Tongue (tissue), 1 donor: ENCODE measurements at regions not wholly inside any gene's neighbourhood (a gene's known extent, or its start where the extent isn't known, plus 50 kb on each side); places are given as distances from the start of the nearest gene placed in this dataset.

Experiments used
- DNase-seq: peaks from one replicate; pipeline ENCODE4 v3.0.0-alpha.2; 2015

DNA sequence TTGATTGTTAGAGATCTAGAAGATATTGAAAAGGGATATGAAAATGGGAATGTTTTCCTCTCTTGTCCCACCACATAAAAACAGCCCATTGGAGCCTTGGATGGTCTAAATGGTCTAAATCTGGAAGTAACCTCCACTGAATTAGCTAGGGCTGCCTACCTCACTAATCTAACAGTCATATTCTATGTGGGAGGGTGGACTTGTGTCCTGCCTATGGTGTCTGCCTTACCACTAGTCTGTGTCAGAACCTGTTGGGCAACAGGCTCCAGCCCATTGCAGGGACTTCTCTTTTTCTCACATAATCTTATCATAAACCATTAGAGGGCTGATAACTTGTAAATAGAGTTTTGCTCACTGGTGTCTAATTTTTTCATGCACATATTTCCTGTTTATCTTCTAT, 548.8 kb upstream of the CDH18 start:
- no peak for DNase-seq

- no peak for DNase-seq
Measured at GRCh38 chr5:20536341-20536740, 548.3 kb upstream of the CDH18 start.

DNA sequence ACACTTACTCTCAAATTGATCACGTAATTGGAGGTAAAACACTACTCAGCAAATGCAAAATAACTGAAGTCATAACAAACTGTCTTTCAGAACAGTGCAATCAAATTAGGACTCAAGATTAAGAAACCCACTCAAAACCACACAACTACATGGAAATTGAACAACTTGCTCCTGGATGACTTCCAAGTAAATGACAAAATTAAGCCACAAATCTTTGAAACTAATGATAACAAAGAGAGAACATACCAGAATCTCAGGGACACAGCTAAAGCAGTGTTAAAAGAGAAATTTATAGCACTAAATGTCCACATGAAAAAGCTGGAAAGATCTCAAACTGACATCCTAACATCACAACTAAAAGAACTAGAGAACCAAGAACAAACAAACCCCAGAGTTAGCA, 540.5 kb upstream of the CDH18 start:
- DNase-seq, result no peak

GRCh38 chr5:20524991-20525529, 537.1 kb upstream of the CDH18 start:
- peak; percentile 13 for DNase-seq

GRCh38 chr5:20522905-20523482, 535.0 kb upstream of the CDH18 start:
- DNase-seq, result no peak

- DNase-seq, result no peak
Measured at GRCh38 chr5:20515606-20516005, 527.6 kb upstream of the CDH18 start.

- DNase-seq, result no peak
Measured at GRCh38 chr5:20514145-20514544, 526.1 kb upstream of the CDH18 start.

DNA sequence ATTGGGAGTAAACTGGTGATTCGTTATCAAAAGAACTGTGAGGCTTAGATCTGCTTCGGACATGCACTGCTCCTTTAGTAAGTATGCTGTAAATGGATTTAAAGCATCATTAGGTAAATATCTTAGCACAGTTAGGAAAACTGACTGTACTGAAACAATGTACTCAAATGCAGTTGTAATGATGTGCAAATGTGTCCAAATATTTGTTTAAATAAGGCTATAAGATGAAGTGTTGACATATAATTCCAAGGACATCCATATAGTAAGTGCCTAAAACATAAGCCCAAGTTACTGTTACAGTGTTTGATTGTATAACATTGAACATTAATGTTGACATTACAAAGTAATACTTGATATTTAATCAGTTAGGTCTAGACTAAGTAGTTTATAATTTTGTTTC, 512.5 kb upstream of the CDH18 start:
- DNase-seq, result no peak

DNA sequence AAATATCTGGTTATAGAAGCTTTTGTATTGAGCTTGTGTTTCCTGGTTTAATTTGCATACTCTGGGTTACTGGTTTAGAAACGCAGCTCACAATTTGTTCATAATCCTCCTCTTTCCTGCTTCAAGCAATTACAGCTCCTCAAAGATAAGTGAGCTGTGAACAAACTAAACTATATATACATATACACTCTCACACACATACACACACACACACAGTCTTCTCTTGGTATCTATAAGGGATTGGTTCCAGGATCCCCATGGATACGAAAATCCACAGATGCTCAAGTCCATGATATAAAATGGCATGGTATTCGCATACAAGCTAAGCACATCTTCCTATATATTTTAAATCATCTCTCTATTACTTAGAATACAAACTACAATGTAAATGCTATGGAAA, 510.9 kb upstream of the CDH18 start:
- no peak for DNase-seq

DNA sequence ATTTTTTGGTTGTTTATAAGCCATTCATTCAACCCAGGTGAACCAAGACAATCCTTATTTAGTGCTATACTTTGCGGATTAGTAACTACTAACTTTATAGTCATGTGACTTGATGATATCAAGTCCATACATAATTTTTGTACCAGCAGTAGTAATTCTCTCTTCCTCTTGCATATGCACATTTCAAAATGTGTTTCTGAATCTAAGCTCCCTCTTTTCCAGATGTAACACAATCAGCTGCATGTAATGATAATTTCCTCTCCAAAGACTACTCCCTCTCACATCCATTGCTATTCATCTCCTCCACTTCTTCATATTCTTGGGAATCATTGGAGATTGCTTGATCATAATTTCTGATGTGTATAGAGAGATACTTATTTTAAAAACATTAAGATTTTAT, 510.1 kb upstream of the CDH18 start:
- no peak for DNase-seq

DNA sequence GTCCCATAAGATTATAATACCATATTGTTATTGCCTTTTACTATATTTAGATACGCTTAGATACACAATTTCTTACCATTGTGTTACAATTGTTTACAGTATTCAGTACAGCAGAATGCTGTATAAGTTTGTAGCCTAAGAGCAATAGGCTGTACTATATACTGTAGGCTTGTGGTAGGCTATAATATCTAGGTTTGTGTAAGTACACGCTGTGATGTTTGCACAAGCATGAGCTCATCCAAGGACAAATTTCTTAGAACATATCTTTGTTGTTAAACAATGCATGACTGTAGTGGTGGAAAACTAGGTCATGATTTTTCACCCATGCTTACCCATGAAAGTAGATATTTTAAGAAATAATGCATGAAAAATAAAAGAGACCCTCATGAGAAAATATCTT, 509.4 kb upstream of the CDH18 start:
- no peak for DNase-seq

DNA sequence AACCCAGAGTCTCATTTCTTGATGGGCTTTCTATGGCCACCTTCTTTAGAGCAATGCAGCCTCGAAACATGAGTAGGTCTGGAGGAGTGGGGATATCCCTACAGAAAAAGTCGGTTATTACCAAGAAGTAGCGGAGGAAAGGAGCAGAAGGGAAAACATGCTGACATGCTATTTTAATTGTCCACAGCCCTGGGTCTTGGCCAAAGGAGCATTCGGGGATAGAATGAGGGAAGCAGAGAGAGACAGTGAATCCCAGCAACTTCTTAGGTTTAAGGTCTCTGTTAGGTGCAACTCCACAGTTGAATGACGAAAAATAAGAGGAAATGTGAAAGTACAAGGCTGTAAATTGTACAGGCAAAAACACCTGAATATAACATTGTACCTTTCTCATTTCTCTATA, 506.7 kb upstream of the CDH18 start:
- DNase-seq, result no peak

- DNase-seq, result no peak
Measured at GRCh38 chr5:20486826-20487225, 498.8 kb upstream of the CDH18 start.

DNA sequence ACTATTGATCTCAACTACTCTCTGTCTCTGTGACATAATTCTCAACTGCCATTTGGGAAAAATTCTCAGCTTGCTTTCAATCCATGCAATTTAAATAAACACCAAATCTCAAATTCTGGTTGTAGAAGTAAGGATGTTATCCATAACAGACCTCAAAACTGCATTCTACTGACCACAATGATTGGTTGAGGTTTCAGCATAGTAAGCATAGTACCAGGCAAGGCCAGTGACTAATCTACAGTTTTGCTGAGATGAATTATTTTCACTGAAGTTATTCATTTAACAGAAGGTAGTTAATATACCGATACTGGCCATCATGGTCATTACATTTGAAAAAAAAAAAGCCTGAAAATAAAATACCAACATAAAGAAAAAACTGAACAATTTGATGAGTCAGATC, 488.0 kb upstream of the CDH18 start:
- no peak for DNase-seq

GRCh38 chr5:20470997-20471396, 483.0 kb upstream of the CDH18 start:
- DNase-seq, result no peak

DNA sequence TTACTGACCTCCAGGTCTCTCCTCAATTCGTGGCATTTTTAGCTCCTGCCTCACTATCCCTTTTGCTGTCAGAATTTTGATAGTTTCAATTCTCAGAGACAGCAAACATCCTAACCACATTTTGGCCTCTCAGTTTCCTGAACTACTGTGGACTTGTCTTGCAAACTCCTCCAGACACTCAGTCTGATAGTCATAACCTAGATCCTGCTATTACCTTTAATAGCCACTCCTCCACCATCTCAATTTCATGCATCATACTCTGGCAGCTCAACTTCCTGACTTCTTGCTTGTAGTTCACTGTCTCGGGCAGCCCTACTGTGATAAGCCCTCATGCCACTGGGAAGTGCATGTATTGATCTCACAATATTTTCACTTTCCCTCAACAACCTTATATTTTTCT, 481.8 kb upstream of the CDH18 start:
- DNase-seq, result no peak

GRCh38 chr5:20469390-20469789, 481.4 kb upstream of the CDH18 start:
- DNase-seq, result no peak

DNA sequence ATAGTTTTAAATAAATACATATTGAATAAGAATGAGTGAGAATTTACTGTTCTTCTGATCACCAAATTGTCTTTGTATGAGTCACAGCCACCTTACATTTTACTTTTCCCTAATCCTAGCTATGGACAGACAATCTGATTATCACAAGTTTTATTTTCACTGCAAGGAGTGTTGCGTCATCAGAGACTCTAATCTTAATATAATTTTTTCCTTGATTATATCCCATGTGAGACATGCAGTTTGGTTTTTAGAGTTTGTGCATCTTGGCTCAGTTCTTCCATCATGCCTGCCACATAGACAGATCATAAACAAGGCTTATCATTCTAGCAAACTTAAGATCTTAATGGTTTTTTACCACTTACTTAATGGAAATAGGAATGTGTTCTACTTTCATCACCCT, 478.5 kb upstream of the CDH18 start:
- no peak for DNase-seq

DNA sequence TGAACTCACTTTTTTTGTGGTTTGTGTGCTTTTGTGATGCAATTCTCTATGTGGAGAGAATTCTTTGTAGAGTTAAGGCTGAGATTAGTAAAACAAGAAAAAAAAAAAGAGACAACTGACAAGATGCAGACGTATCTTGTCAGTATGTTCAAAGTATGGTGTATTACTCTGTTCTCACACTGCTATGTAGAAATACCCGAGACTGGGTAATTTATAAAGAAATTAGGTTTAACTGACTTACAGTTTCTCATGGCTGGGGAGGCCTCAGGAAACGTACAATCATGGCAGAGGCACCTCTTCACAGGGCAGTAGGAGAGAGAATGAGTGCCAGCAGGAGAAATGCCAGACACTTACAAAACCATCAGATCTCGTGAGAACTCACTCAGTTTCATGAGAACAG, 475.2 kb upstream of the CDH18 start:
- no peak for DNase-seq

DNA sequence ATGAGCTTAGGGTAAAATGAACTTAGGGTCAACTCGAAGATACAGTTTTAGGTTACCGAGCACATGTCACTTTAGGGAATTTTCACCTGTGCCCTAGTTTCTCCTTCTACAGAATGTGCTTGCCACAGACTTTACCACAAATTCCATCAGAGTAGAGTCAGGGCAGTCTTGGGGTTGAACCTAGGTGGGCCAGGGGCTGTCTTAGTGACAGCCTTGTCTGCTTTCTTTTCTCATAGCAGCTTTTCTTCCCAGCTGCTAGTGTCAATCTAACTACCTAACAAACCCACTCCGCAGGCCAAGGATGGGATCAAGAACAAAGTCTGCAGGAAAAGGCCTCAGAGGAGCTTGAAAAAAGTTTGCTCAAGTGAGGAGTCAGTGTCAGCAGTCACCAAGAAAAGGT, 458.1 kb upstream of the CDH18 start:
- DNase-seq, result no peak

DNA sequence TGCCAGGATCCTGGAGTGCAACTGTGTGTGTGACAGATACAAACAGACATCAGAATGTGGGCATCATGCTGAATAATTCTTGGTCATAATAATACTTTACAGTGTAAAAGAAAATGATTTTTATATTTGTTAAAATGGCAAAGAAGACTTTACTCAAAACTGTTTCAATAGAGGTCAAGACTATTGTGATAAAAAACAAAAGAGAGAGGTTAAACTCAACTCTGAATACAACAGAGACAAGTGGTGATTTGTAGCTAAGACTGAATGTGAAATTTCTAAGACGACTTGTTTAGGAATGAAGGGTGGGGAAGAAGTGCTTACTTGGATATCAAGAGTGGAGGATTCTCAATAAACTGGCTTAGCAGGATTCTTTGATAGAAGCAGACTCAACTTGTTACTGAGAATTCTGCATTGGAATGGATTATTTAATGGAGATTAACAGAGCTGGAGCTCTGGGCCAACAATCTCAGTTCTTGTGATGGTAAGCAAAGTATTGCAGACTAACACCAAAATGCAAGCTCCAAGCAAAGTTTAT, 457.4 kb upstream of the CDH18 start:
- peak; percentile 36 for DNase-seq

GRCh38 chr5:20434786-20435185, 446.8 kb upstream of the CDH18 start:
- peak; percentile 48 for DNase-seq

DNA sequence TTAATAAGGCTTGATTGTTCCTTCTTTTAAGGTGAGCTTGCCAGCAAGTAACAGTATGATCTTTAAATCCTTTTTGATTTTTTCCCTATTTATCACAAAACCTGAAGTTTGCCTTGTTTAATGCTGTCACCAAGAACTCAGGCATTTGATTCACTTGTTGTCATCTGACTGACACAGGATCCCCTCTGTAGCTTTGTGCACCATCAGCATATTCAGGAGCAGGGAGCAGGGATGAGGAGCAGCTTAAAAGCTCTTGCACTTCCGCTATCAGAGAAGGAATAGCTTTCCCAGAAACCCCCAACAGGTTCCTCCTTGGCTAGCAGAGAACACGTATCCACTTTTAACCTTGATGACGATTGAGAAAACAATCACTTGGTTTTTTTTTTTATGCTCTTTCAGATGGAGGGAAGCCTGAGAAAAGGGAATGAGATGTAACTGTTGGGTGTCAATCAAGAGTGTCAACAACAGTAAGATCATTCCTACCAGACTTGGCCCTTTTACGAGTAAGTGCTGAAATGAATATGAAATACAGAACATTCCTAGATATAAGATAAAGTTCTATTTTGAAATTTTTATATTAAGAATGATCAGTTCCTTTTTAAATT, 433.1 kb upstream of the CDH18 start:
- DNase-seq, result no peak
